Neutrophil (primary cell): ENCODE measurements at regions not wholly inside any gene's neighbourhood (a gene's known extent, or its start where the extent isn't known, plus 50 kb on each side); places are given as distances from the start of the nearest gene placed in this dataset.

Source experiments
- H3K27ac ChIP-seq: fragments of 200-600 bp; sonication (generic); 2 replicates; pipeline ENCODE4 v1.5.1; 2016; ENCODE audit warnings: mild to moderate bottlenecking, moderate library complexity
- H3K27me3 ChIP-seq: fragments of 200-600 bp; sonication (generic); 2 replicates; pipeline ENCODE4 v1.6.0; 2016; ENCODE audit warnings: mild to moderate bottlenecking
- H3K36me3 ChIP-seq: fragments of 200-600 bp; sonication (generic); 2 replicates; pipeline ENCODE4 v1.5.1; 2017
- H3K4me1 ChIP-seq, 2 experiments: fragments of 200-600 bp in 1 of 2; sonication (generic) in 1 of 2; 1 replicate in 1 of 2; 2 replicates in 1 of 2; pipeline versions ENCODE4 v1.5.1 to v1.6.1; 2013 to 2016; ENCODE audit warnings: low read depth in 1 of 2, low read length in 1 of 2, mild to moderate bottlenecking in 1 of 2, moderate library complexity in 1 of 2; ENCODE audit not compliant: control insufficient read depth in 1 of 2, insufficient read depth in 1 of 2
- H3K4me3 ChIP-seq, 2 experiments: fragments of 200-600 bp in 1 of 2; sonication (generic) in 1 of 2; 1 replicate in 1 of 2; 2 replicates in 1 of 2; pipeline ENCODE4 v1.5.1; 2013 to 2016; ENCODE audit warnings: low read depth in 1 of 2, low read length in 1 of 2, mild to moderate bottlenecking in 1 of 2, moderate library complexity in 1 of 2
- H3K9me3 ChIP-seq: fragments of 200-600 bp; sonication (generic); 2 replicates; pipeline ENCODE4 v1.5.1; 2016
- TF ChIP-seq, protein P1 (sequence below): fragments of 200-600 bp; sonication (generic); IDR thresholded peaks from 2 replicates; pipeline ENCODE4 v1.5.1; 2016; ENCODE audit warnings: antibody characterized with exemption

DNA sequence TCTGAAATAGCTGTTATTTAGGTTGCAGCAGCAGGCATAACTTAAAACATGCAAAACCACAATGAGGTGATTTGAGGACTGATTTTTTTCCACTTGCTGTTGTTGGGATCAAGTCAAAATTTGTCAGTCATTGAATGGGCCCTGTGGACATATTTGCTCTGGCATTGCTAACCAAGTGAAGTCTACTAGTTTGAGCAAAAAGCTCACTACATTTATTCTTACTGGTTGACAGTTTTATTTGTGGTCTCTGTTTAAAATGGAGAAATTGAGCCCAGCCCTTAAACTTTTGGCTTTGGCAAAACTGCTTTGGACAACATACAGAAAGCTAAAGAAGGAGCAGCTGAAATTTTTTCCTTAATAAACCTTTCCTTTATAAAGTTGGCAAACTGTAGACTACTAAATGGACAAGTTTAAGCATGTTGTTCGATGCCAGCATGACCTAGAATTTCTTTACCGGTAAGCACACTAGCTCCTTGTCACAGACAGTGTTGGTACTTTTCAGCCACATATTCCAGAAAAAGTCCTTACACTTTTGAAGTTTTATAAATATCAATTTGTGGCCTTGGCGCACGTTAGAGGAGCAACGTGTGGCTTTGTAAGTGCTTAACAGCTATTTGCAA lies 234.6 kb downstream of the USP25 start:
- Histone ChIP-seq H3K4me3 (no peak overlapping the region), H3K27ac (no peak overlapping the region)
- TF ChIP-seq, protein P1, sequence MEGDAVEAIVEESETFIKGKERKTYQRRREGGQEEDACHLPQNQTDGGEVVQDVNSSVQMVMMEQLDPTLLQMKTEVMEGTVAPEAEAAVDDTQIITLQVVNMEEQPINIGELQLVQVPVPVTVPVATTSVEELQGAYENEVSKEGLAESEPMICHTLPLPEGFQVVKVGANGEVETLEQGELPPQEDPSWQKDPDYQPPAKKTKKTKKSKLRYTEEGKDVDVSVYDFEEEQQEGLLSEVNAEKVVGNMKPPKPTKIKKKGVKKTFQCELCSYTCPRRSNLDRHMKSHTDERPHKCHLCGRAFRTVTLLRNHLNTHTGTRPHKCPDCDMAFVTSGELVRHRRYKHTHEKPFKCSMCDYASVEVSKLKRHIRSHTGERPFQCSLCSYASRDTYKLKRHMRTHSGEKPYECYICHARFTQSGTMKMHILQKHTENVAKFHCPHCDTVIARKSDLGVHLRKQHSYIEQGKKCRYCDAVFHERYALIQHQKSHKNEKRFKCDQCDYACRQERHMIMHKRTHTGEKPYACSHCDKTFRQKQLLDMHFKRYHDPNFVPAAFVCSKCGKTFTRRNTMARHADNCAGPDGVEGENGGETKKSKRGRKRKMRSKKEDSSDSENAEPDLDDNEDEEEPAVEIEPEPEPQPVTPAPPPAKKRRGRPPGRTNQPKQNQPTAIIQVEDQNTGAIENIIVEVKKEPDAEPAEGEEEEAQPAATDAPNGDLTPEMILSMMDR: no peak

DNA sequence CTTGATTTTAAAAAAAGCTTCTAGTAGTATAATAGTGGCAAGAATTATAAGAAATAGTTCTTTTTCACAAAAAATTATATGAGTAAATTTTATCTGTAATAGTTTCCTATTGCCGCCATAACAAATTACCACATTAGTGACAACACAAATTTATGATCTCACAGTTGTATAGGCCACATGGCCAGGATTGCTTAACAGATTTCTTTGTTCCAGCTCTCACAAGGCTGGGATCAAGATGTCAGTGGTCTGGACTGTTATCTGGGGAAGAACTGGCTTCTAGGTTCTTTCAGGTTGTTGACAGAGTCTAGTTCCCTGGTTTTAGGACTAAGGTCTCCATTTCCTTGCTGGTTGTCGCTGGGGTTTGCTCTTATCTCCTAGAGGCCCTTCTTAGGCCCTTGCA lies 236.4 kb downstream of the USP25 start:
- Histone ChIP-seq H3K4me1 (no peaks in the 10 kb centered on the region), H3K27me3 (no peaks in the 10 kb centered on the region), H3K36me3 (no peaks in the 10 kb centered on the region), H3K27ac (no peak overlapping the region), H3K4me3 (no peak overlapping the region), H3K9me3 (no peaks in the 10 kb centered on the region)
- TF ChIP-seq, protein P1: no peak

More for the DNA sequence above, 234.6 kb downstream of the USP25 start:
- Histone ChIP-seq H3K36me3 (no peaks in the 10 kb centered on the region), H3K9me3 (no peaks in the 10 kb centered on the region), H3K27me3 (no peaks in the 10 kb centered on the region), H3K4me1 (no peaks in the 10 kb centered on the region)

DNA sequence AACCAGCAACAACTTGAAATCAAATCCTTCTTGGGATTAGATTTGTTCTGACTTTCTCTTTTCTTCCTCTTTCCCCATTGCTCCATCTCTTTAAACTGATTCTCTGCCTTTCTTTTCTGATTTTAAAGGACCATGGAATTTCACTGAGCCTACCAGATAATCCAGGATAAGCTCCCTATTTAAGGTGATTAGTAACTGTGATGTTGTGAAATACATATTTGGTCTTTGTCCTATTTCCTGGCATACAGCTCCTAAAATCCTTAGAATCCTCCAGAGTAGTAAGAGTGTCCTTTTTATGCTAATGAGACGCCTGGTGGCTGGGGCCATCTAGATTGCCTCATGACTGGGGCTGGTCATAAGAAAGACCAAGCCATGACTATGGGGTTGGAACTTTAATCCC lies 236.9 kb downstream of the USP25 start:
- TF ChIP-seq, protein P1: no peak
- Histone ChIP-seq H3K9me3 (no peaks in the 10 kb centered on the region), H3K27me3 (no peaks in the 10 kb centered on the region), H3K4me3 (no peak overlapping the region), H3K36me3 (no peaks in the 10 kb centered on the region), H3K27ac (no peak overlapping the region), H3K4me1 (no peaks in the 10 kb centered on the region)

DNA sequence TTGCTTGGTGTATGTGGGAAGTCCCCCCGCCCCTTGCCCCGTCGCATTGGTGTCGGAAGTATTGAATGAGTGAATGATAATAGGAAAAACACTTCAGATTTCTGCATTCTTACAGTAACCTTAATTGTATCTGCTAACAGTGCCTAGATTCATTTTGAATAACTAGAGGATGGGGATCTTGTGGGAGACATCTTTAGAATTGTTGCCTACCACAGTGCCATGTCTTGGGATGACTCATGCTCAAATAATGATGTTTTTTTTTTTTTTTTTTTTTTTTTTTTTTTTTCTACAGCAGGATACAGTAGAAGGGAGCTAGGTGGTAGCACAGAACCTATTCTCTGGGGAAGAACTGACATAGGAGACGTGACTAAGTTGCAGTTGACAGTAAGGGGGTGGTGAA lies 237.9 kb downstream of the USP25 start:
- Histone ChIP-seq H3K4me1 (no peaks in the 10 kb centered on the region), H3K36me3 (no peaks in the 10 kb centered on the region), H3K4me3 (no peak overlapping the region), H3K27me3 (no peaks in the 10 kb centered on the region), H3K27ac (no peak overlapping the region), H3K9me3 (no peaks in the 10 kb centered on the region)
- TF ChIP-seq, protein P1: no peak

GRCh38 chr21:15968776-15969310 lies 239.1 kb downstream of the USP25 start:
- TF ChIP-seq, protein P1: no peak
- no peaks in the 10 kb centered on the region for H3K4me1 ChIP-seq
- H3K27ac ChIP-seq: no peak overlapping the region
- H3K4me3 ChIP-seq: no peak overlapping the region
- no peaks in the 10 kb centered on the region for H3K27me3 ChIP-seq
- H3K9me3 ChIP-seq: no peaks in the 10 kb centered on the region
- no peaks in the 10 kb centered on the region for H3K36me3 ChIP-seq
